H1 (cell line): ENCODE measurements at regions not wholly inside any gene's neighbourhood (a gene's known extent, or its start where the extent isn't known, plus 50 kb on each side); places are given as distances from the start of the nearest gene placed in this dataset.

ENCODE experiments used
- ASH2L ChIP-seq: fragments of 200-600, 300-600 bp; sonication (generic); IDR thresholded peaks from one replicate; pipeline ENCODE4 v1.7.1; 2017; ENCODE audit warnings: low read length
- BCL11A ChIP-seq, 2 experiments: IDR thresholded peaks; one replicate each; pipeline ENCODE4 v1.6.1; 2011; ENCODE audit warnings: low read depth in 2 of 2, low read length in 2 of 2, mild to moderate bottlenecking in 2 of 2
- CBX5 ChIP-seq: fragments of 300-800, 300-1000 bp; sonication (generic); IDR thresholded peaks from 2 replicates; pipeline ENCODE4 v1.7.1; 2016; ENCODE audit warnings: antibody characterized with exemption, low read length, low read depth
- CTBP2 ChIP-seq: IDR thresholded peaks from 2 replicates; pipeline ENCODE4 v1.7.0; 2011; ENCODE audit warnings: borderline replicate concordance, mild to moderate bottlenecking, moderate library complexity, mixed read lengths, low read length; ENCODE audit not compliant: insufficient read depth, insufficient read length
- KDM1A ChIP-seq: fragments of 200-600, 300-600 bp; sonication (generic); IDR thresholded peaks from 2 replicates; pipeline ENCODE4 v1.7.1; 2016; ENCODE audit warnings: mild to moderate bottlenecking, low read length, borderline replicate concordance
- KDM4A ChIP-seq: IDR thresholded peaks from one replicate; pipeline ENCODE4 v1.7.1; 2012; ENCODE audit warnings: low read depth, mild to moderate bottlenecking, moderate library complexity, low read length, inconsistent platforms; ENCODE audit not compliant: severe bottlenecking
- RAD21 ChIP-seq, 2 experiments: IDR thresholded peaks in 1 of 2; conservative IDR thresholded peaks in 1 of 2; 2 replicates each; pipeline ENCODE4 v1.6.1; 2011; ENCODE audit warnings: low read depth in 2 of 2, low read length in 2 of 2, improper control_type of control experiment in 1 of 2, inconsistent platforms in 1 of 2, mild to moderate bottlenecking in 1 of 2, moderate library complexity in 1 of 2
- SIRT6 ChIP-seq: IDR thresholded peaks from one replicate; pipeline ENCODE4 v1.7.1; 2012; ENCODE audit warnings: low read length, inconsistent platforms
- SP4 ChIP-seq: IDR thresholded peaks from 2 replicates; pipeline ENCODE4 v1.6.1; 2012; ENCODE audit warnings: low read length, inconsistent platforms
- TF ChIP-seq, protein P1 (sequence below): fragments of 300-600 bp; sonication (generic); IDR thresholded peaks from 2 replicates; pipeline ENCODE4 v1.7.1; 2012; ENCODE audit warnings: low read length, moderate library complexity, mild to moderate bottlenecking, inconsistent platforms; ENCODE audit not compliant: insufficient replicate concordance
- TF ChIP-seq, protein P2 (sequence below): IDR thresholded peaks from 2 replicates; pipeline ENCODE4 v1.6.1; 2012; ENCODE audit warnings: inconsistent platforms

- TF ChIP-seq, protein P1, sequence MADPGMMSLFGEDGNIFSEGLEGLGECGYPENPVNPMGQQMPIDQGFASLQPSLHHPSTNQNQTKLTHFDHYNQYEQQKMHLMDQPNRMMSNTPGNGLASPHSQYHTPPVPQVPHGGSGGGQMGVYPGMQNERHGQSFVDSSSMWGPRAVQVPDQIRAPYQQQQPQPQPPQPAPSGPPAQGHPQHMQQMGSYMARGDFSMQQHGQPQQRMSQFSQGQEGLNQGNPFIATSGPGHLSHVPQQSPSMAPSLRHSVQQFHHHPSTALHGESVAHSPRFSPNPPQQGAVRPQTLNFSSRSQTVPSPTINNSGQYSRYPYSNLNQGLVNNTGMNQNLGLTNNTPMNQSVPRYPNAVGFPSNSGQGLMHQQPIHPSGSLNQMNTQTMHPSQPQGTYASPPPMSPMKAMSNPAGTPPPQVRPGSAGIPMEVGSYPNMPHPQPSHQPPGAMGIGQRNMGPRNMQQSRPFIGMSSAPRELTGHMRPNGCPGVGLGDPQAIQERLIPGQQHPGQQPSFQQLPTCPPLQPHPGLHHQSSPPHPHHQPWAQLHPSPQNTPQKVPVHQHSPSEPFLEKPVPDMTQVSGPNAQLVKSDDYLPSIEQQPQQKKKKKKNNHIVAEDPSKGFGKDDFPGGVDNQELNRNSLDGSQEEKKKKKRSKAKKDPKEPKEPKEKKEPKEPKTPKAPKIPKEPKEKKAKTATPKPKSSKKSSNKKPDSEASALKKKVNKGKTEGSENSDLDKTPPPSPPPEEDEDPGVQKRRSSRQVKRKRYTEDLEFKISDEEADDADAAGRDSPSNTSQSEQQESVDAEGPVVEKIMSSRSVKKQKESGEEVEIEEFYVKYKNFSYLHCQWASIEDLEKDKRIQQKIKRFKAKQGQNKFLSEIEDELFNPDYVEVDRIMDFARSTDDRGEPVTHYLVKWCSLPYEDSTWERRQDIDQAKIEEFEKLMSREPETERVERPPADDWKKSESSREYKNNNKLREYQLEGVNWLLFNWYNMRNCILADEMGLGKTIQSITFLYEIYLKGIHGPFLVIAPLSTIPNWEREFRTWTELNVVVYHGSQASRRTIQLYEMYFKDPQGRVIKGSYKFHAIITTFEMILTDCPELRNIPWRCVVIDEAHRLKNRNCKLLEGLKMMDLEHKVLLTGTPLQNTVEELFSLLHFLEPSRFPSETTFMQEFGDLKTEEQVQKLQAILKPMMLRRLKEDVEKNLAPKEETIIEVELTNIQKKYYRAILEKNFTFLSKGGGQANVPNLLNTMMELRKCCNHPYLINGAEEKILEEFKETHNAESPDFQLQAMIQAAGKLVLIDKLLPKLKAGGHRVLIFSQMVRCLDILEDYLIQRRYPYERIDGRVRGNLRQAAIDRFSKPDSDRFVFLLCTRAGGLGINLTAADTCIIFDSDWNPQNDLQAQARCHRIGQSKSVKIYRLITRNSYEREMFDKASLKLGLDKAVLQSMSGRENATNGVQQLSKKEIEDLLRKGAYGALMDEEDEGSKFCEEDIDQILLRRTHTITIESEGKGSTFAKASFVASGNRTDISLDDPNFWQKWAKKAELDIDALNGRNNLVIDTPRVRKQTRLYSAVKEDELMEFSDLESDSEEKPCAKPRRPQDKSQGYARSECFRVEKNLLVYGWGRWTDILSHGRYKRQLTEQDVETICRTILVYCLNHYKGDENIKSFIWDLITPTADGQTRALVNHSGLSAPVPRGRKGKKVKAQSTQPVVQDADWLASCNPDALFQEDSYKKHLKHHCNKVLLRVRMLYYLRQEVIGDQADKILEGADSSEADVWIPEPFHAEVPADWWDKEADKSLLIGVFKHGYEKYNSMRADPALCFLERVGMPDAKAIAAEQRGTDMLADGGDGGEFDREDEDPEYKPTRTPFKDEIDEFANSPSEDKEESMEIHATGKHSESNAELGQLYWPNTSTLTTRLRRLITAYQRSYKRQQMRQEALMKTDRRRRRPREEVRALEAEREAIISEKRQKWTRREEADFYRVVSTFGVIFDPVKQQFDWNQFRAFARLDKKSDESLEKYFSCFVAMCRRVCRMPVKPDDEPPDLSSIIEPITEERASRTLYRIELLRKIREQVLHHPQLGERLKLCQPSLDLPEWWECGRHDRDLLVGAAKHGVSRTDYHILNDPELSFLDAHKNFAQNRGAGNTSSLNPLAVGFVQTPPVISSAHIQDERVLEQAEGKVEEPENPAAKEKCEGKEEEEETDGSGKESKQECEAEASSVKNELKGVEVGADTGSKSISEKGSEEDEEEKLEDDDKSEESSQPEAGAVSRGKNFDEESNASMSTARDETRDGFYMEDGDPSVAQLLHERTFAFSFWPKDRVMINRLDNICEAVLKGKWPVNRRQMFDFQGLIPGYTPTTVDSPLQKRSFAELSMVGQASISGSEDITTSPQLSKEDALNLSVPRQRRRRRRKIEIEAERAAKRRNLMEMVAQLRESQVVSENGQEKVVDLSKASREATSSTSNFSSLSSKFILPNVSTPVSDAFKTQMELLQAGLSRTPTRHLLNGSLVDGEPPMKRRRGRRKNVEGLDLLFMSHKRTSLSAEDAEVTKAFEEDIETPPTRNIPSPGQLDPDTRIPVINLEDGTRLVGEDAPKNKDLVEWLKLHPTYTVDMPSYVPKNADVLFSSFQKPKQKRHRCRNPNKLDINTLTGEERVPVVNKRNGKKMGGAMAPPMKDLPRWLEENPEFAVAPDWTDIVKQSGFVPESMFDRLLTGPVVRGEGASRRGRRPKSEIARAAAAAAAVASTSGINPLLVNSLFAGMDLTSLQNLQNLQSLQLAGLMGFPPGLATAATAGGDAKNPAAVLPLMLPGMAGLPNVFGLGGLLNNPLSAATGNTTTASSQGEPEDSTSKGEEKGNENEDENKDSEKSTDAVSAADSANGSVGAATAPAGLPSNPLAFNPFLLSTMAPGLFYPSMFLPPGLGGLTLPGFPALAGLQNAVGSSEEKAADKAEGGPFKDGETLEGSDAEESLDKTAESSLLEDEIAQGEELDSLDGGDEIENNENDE = no peak
- TF ChIP-seq CBX5 (no peak), SIRT6 (no peak), KDM4A (no peak), CTBP2 (no peak), SP4 (no peak), BCL11A (IDR thresholded peaks at IDR 0.05; ENCODE audit: low read depth in 2 of 2, low read length in 2 of 2) (no peak), RAD21 (IDR thresholded peaks at IDR 0.05 in 1 of 2, conservative IDR thresholded peaks at IDR 0.05 in 1 of 2; ENCODE audit: low read depth in 2 of 2, low read length in 2 of 2) (no peak), ASH2L (no peak), KDM1A (no peak)
- TF ChIP-seq, protein P2, sequence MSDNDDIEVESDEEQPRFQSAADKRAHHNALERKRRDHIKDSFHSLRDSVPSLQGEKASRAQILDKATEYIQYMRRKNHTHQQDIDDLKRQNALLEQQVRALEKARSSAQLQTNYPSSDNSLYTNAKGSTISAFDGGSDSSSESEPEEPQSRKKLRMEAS = no peak
Measured at GRCh38 chr9:2389404-2389803, 232.2 kb upstream of the VLDLR start (continued).
